H1 (cell line): ENCODE measurements at regions not wholly inside any gene's neighbourhood (a gene's known extent, or its start where the extent isn't known, plus 50 kb on each side); places are given as distances from the start of the nearest gene placed in this dataset.

Experiments used
- BACH1 ChIP-seq: IDR thresholded peaks from 2 replicates; pipeline ENCODE4 v1.6.1; 2012; ENCODE audit warnings: low read length, improper control_type of control experiment
- CHD7 ChIP-seq: fragments of 300-600 bp; sonication (generic); IDR thresholded peaks from 2 replicates; pipeline ENCODE4 v1.7.1; 2012; ENCODE audit warnings: low read length, moderate library complexity, mild to moderate bottlenecking, inconsistent platforms; ENCODE audit not compliant: insufficient replicate concordance
- POLR2A ChIP-seq, 2 experiments: IDR thresholded peaks; 1 replicate in 1 of 2; 2 replicates in 1 of 2; pipeline ENCODE4 v1.6.1; 2011; ENCODE audit warnings: low read depth in 2 of 2, low read length in 2 of 2, mild to moderate bottlenecking in 2 of 2; ENCODE audit errors: control extremely low read depth in 1 of 2
- RAD21 ChIP-seq, 2 experiments: IDR thresholded peaks in 1 of 2; conservative IDR thresholded peaks in 1 of 2; 2 replicates each; pipeline ENCODE4 v1.6.1; 2011; ENCODE audit warnings: low read depth in 2 of 2, low read length in 2 of 2, improper control_type of control experiment in 1 of 2, inconsistent platforms in 1 of 2, mild to moderate bottlenecking in 1 of 2, moderate library complexity in 1 of 2
- USF2 ChIP-seq: IDR thresholded peaks from 2 replicates; pipeline ENCODE4 v1.6.1; 2011; ENCODE audit warnings: low read length, improper control_type of control experiment

GRCh38 chr1:228833911-228834688 is 98.8 kb downstream of the RHOU start (continued):
- TF ChIP-seq CHD7 (no peak), BACH1 (no peak), POLR2A (IDR thresholded peaks at IDR 0.05; ENCODE audit: control extremely low read depth in 1 of 2, low read depth in 2 of 2, low read length in 2 of 2) (no peak), RAD21 (IDR thresholded peaks at IDR 0.05 in 1 of 2, conservative IDR thresholded peaks at IDR 0.05 in 1 of 2; ENCODE audit: low read depth in 2 of 2, low read length in 2 of 2) (no peak), USF2 (no peak)
